GM23248 (cell line): ENCODE measurements at regions not wholly inside any gene's neighbourhood (a gene's known extent, or its start where the extent isn't known, plus 50 kb on each side); places are given as distances from the start of the nearest gene placed in this dataset.

Source experiments
- EZH2 ChIP-seq: fragments of 200-600 bp; sonication (generic); IDR thresholded peaks from 2 replicates; pipeline ENCODE4 v1.6.1; 2018; ENCODE audit warnings: antibody characterized with exemption, mild to moderate bottlenecking; ENCODE audit not compliant: insufficient read depth, poor library complexity, severe bottlenecking
- EZH2phosphoT487 ChIP-seq: fragments of 200-600 bp; sonication (generic); IDR thresholded peaks from 2 replicates; pipeline ENCODE4 v1.6.1; 2018; ENCODE audit warnings: antibody characterized with exemption, moderate library complexity, mild to moderate bottlenecking, low read depth; ENCODE audit not compliant: insufficient read depth

- TF ChIP-seq EZH2phosphoT487 (no peak), EZH2 (no peak)
These were observed 166.1 kb upstream of the OPRM1 start for GRCh38 chr6:153872946-153873345.
